ENCODE measurements at regions not wholly inside any gene's neighbourhood (a gene's known extent, or its start where the extent isn't known, plus 50 kb on each side); places are given as distances from the start of the nearest gene placed in this dataset.

DNA sequence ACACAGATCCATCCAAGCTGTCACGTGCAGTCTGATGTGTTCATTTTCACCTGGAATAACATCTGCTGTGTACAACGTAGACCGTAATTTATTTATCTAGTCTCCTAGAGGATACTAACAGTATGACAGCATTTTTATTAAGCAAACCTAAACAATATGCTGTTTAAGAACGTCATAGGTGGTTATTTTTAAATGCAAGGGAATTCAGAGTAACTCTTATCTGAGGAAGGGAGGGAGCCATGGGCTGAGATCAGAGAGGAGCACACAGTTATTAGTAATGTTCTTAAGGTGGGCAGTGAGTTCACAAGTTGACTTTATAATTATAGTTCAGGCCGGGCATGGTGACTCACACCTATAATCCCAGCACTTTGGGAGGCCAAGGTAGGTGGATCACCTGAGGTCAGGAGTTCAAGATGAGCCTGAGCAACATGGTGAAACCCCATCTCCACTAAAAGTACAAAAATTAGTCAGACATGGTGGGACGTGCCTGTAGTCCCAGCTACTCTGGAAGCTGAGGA, 193.6 kb downstream of the UACA start:
- 0 out of 2 replicates have a peak overlapping the region, but pooled peaks have one; percentile 8 for H3K9ac ChIP-seq (ENCODE audit: low read length)
- H4K20me1 ChIP-seq (ENCODE audit: insufficient read depth) = no peaks in the 10 kb centered on the region
- H3K36me3 ChIP-seq (ENCODE audit: control insufficient read depth in 1 of 2, insufficient read depth in 2 of 2, low read length in 2 of 2) = no peaks in the 10 kb centered on the region
- no peaks in the 10 kb centered on the region for H3K9me3 ChIP-seq (ENCODE audit: control insufficient read depth in 1 of 2, insufficient read depth in 1 of 2, low read depth in 1 of 2, low read length in 2 of 2)
- H3K4me2 ChIP-seq (ENCODE audit: low read length) = peak overlapping the region; percentile 68
- H3K79me2 ChIP-seq (ENCODE audit: insufficient read depth, low read length) = no peaks in the 10 kb centered on the region
- ChIA-PET CTCF (interaction anchor here (0.7 to 3.0 kb wide), 19 partner anchors 10 to 1091 kb away, joined by 3 to 27 read pairs (median 4); no protein-coding TSS in a partner anchor), RAD21 (ENCODE audit: low non-redundant PET in 1 of 2, low total read pairs in 2 of 2, uncharacterized antibody in 2 of 2, unreplicated experiment in 2 of 2) (interaction anchor here (0.7 to 1.0 kb wide), 3 partner anchors 153 to 239 kb away, joined by 3 to 8 read pairs (median 4); no protein-coding TSS in a partner anchor), POLR2A (no interaction called here)
- H3K27me3 ChIP-seq (ENCODE audit: insufficient read depth, low read length) = no peaks in the 10 kb centered on the region
- H3K27ac ChIP-seq (ENCODE audit: low read depth, low read length) = peak overlapping the region; percentile 56
- peak overlapping the region; percentile 85 for H2AFZ ChIP-seq (ENCODE audit: low read depth, low read length, poor library complexity, severe bottlenecking)
- TF ChIP-seq, protein P1, sequence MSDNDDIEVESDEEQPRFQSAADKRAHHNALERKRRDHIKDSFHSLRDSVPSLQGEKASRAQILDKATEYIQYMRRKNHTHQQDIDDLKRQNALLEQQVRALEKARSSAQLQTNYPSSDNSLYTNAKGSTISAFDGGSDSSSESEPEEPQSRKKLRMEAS (IDR thresholded peaks at IDR 0.05) = 0 out of 2 replicates have a peak, but pooled peaks have one; percentile 3
- TF ChIP-seq JUND (IDR thresholded peaks at IDR 0.05) (peak; percentile 75), RAD21 (IDR thresholded peaks at IDR 0.05; ENCODE audit: low read depth) (no peak; the same call in 1 of the 2 replicates), SIN3A (IDR thresholded peaks at IDR 0.05; ENCODE audit: low read depth) (peak; percentile 46; the same call in 1 of the 2 replicates), ZFX (IDR thresholded peaks at IDR 0.05) (no peak), SP1 (IDR thresholded peaks at IDR 0.05; ENCODE audit: low read depth) (peak; percentile 82), POLR2AphosphoS5 (IDR thresholded peaks at IDR 0.05; ENCODE audit: low read depth, low read length) (no peak), CEBPB (IDR thresholded peaks at IDR 0.05; ENCODE audit: low read depth) (peak; percentile 52; the same call in 1 of the 2 replicates), SRF (IDR thresholded peaks at IDR 0.05; ENCODE audit: low read depth) (no peak), FOSL1 (IDR thresholded peaks at IDR 0.05; ENCODE audit: low read depth) (peak; percentile 58; the same call in 1 of the 2 replicates), CBX3 (IDR thresholded peaks at IDR 0.05; ENCODE audit: low read depth) (peak; percentile 76)
- TF ChIP-seq, protein P2, sequence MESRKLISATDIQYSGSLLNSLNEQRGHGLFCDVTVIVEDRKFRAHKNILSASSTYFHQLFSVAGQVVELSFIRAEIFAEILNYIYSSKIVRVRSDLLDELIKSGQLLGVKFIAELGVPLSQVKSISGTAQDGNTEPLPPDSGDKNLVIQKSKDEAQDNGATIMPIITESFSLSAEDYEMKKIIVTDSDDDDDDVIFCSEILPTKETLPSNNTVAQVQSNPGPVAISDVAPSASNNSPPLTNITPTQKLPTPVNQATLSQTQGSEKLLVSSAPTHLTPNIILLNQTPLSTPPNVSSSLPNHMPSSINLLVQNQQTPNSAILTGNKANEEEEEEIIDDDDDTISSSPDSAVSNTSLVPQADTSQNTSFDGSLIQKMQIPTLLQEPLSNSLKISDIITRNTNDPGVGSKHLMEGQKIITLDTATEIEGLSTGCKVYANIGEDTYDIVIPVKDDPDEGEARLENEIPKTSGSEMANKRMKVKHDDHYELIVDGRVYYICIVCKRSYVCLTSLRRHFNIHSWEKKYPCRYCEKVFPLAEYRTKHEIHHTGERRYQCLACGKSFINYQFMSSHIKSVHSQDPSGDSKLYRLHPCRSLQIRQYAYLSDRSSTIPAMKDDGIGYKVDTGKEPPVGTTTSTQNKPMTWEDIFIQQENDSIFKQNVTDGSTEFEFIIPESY (IDR thresholded peaks at IDR 0.05; ENCODE audit: extremely low read depth, insufficient replicate concordance, low read length) = no peak
- TF ChIP-seq, protein P3, sequence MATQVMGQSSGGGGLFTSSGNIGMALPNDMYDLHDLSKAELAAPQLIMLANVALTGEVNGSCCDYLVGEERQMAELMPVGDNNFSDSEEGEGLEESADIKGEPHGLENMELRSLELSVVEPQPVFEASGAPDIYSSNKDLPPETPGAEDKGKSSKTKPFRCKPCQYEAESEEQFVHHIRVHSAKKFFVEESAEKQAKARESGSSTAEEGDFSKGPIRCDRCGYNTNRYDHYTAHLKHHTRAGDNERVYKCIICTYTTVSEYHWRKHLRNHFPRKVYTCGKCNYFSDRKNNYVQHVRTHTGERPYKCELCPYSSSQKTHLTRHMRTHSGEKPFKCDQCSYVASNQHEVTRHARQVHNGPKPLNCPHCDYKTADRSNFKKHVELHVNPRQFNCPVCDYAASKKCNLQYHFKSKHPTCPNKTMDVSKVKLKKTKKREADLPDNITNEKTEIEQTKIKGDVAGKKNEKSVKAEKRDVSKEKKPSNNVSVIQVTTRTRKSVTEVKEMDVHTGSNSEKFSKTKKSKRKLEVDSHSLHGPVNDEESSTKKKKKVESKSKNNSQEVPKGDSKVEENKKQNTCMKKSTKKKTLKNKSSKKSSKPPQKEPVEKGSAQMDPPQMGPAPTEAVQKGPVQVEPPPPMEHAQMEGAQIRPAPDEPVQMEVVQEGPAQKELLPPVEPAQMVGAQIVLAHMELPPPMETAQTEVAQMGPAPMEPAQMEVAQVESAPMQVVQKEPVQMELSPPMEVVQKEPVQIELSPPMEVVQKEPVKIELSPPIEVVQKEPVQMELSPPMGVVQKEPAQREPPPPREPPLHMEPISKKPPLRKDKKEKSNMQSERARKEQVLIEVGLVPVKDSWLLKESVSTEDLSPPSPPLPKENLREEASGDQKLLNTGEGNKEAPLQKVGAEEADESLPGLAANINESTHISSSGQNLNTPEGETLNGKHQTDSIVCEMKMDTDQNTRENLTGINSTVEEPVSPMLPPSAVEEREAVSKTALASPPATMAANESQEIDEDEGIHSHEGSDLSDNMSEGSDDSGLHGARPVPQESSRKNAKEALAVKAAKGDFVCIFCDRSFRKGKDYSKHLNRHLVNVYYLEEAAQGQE (IDR thresholded peaks at IDR 0.05; ENCODE audit: low read depth) = no peak
- TF ChIP-seq, protein P4, sequence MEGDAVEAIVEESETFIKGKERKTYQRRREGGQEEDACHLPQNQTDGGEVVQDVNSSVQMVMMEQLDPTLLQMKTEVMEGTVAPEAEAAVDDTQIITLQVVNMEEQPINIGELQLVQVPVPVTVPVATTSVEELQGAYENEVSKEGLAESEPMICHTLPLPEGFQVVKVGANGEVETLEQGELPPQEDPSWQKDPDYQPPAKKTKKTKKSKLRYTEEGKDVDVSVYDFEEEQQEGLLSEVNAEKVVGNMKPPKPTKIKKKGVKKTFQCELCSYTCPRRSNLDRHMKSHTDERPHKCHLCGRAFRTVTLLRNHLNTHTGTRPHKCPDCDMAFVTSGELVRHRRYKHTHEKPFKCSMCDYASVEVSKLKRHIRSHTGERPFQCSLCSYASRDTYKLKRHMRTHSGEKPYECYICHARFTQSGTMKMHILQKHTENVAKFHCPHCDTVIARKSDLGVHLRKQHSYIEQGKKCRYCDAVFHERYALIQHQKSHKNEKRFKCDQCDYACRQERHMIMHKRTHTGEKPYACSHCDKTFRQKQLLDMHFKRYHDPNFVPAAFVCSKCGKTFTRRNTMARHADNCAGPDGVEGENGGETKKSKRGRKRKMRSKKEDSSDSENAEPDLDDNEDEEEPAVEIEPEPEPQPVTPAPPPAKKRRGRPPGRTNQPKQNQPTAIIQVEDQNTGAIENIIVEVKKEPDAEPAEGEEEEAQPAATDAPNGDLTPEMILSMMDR (IDR thresholded peaks at IDR 0.05 in 2 of 3, conservative IDR thresholded peaks at IDR 0.05 in 1 of 3; ENCODE audit: borderline replicate concordance in 1 of 3, insufficient read depth in 1 of 3, low read depth in 2 of 3, low read length in 2 of 3) = 0 out of 6 replicates have a peak, but pooled peaks of 1 of the 3 experiments have one; percentile 7
- TF ChIP-seq, protein P5, sequence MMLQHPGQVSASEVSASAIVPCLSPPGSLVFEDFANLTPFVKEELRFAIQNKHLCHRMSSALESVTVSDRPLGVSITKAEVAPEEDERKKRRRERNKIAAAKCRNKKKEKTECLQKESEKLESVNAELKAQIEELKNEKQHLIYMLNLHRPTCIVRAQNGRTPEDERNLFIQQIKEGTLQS (IDR thresholded peaks at IDR 0.05) = no peak
- peak; percentile 44 for DNase-seq (ENCODE audit: low read depth, low spot score)
- peak overlapping the region in 1 of 2 experiments; percentile 17; a peak in 2 of 4 replicates for H3K4me3 ChIP-seq (replicated peaks in 1 of 2; ENCODE audit: low read depth in 1 of 2, low read length in 2 of 2)
- no peaks in the 10 kb centered on the region for H3K9me2 ChIP-seq (ENCODE audit: insufficient read depth)
- peaks cover 20 to 25% of the 10 kb centered on the region in 2 experiments for H3K4me1 ChIP-seq (ENCODE audit: control insufficient read depth in 1 of 2, insufficient read depth in 2 of 2, low read length in 2 of 2)
- intact Hi-C loops (cut with micrococcal nuclease) = loop anchor here (1.0 to 10.0 kb wide), 2 partner anchors 155 to 243 kb away; no protein-coding TSS in a partner anchor
- no TSS peak for BruUV-seq (replicated peaks)
- ATAC-seq = peak; percentile 81
